H1 (cell line): ENCODE measurements at regions not wholly inside any gene's neighbourhood (a gene's known extent, or its start where the extent isn't known, plus 50 kb on each side); places are given as distances from the start of the nearest gene placed in this dataset.

Experiments
- CEBPB ChIP-seq: IDR thresholded peaks from 2 replicates; pipeline ENCODE4 v1.6.1; 2012; ENCODE audit warnings: low read depth, low read length
- CHD2 ChIP-seq: IDR thresholded peaks from 2 replicates; pipeline ENCODE4 v1.6.1; 2012; ENCODE audit warnings: low read length, improper control_type of control experiment
- CTCF ChIP-seq, 3 experiments: IDR thresholded peaks; 1 replicate in 2 of 3; 2 replicates in 1 of 3; pipeline versions ENCODE4 v1.5.1 to v1.6.1; 2011; ENCODE audit warnings: low read length in 3 of 3, mild to moderate bottlenecking in 3 of 3, inconsistent platforms in 2 of 3, low read depth in 1 of 3, moderate library complexity in 1 of 3; ENCODE audit not compliant: insufficient read depth in 1 of 3; ENCODE audit errors: control extremely low read depth in 1 of 3
- EP300 ChIP-seq, 2 experiments: IDR thresholded peaks; 1 replicate in 1 of 2; 2 replicates in 1 of 2; pipeline ENCODE4 v1.6.1; 2011 to 2012; ENCODE audit warnings: low read depth in 2 of 2, low read length in 2 of 2, mild to moderate bottlenecking in 2 of 2, borderline replicate concordance in 1 of 2, inconsistent platforms in 1 of 2, moderate library complexity in 1 of 2
- KDM1A ChIP-seq: fragments of 200-600, 300-600 bp; sonication (generic); IDR thresholded peaks from 2 replicates; pipeline ENCODE4 v1.7.1; 2016; ENCODE audit warnings: mild to moderate bottlenecking, low read length, borderline replicate concordance
- POLR2A ChIP-seq, 2 experiments: IDR thresholded peaks; 1 replicate in 1 of 2; 2 replicates in 1 of 2; pipeline ENCODE4 v1.6.1; 2011; ENCODE audit warnings: low read depth in 2 of 2, low read length in 2 of 2, mild to moderate bottlenecking in 2 of 2; ENCODE audit errors: control extremely low read depth in 1 of 2
- POLR2AphosphoS5 ChIP-seq: IDR thresholded peaks from 2 replicates; pipeline ENCODE4 v1.6.1; 2011; ENCODE audit warnings: low read depth, low read length
- RAD21 ChIP-seq, 2 experiments: IDR thresholded peaks in 1 of 2; conservative IDR thresholded peaks in 1 of 2; 2 replicates each; pipeline ENCODE4 v1.6.1; 2011; ENCODE audit warnings: low read depth in 2 of 2, low read length in 2 of 2, improper control_type of control experiment in 1 of 2, inconsistent platforms in 1 of 2, mild to moderate bottlenecking in 1 of 2, moderate library complexity in 1 of 2
- SAP30 ChIP-seq: fragments of 300-600 bp; sonication (generic); IDR thresholded peaks from 2 replicates; pipeline ENCODE4 v1.7.1; 2012; ENCODE audit warnings: low read length, moderate library complexity, mild to moderate bottlenecking, inconsistent platforms; ENCODE audit not compliant: insufficient read depth, insufficient replicate concordance
- SRF ChIP-seq: IDR thresholded peaks from 2 replicates; pipeline ENCODE4 v1.6.1; 2011; ENCODE audit warnings: mild to moderate bottlenecking, low read depth, low read length, moderate library complexity
- SUZ12 ChIP-seq: fragments of 200-600 bp; sonication (generic); IDR thresholded peaks from 2 replicates; pipeline ENCODE4 v1.6.1; 2012; ENCODE audit warnings: mild to moderate bottlenecking, inconsistent platforms, low read length, moderate library complexity, mixed read lengths
- YY1 ChIP-seq: IDR thresholded peaks from 2 replicates; pipeline ENCODE4 v1.6.1; 2011; ENCODE audit warnings: low read depth, mild to moderate bottlenecking, low read length

DNA sequence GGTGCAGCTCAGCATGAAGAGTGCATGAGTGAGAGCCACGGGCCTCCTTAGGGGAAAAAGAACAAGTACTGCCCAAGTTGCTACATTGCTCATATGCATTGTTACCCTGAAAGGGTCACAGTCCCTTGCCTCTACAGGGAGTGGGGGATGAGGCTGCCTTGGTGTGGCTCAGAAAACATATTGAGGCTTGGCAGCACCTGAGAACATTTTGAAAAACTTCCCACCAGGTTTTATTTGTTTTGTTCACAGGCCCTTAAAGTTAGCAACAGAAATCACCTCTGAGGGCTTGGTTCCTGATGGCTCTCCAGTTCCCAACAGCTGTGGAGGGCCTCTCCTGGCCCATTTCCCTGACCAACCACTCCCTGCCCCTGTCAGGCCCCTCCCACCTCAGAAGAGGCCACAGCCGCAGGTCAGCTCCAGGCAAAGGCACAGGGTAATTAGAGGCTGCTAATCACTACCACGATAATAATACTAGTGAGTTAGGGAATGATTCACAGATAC is 90.7 kb upstream of the ADRA1B start:
- TF ChIP-seq CTCF (IDR thresholded peaks at IDR 0.05; ENCODE audit: control extremely low read depth in 1 of 3, insufficient read depth in 1 of 3, low read depth in 1 of 3, low read length in 3 of 3): no peak
- no peak for TF ChIP-seq POLR2A (IDR thresholded peaks at IDR 0.05; ENCODE audit: control extremely low read depth in 1 of 2, low read depth in 2 of 2, low read length in 2 of 2)
- TF ChIP-seq YY1: no peak
- no peak for TF ChIP-seq SRF
- no peak for TF ChIP-seq SAP30
- TF ChIP-seq CHD2: no peak
- no peak for TF ChIP-seq RAD21 (IDR thresholded peaks at IDR 0.05 in 1 of 2, conservative IDR thresholded peaks at IDR 0.05 in 1 of 2; ENCODE audit: low read depth in 2 of 2, low read length in 2 of 2)
- no peak for TF ChIP-seq KDM1A
- TF ChIP-seq POLR2AphosphoS5: no peak
- no peak for TF ChIP-seq EP300 (IDR thresholded peaks at IDR 0.05; ENCODE audit: borderline replicate concordance in 1 of 2, low read depth in 2 of 2, low read length in 2 of 2)
- TF ChIP-seq CEBPB: no peak
- TF ChIP-seq SUZ12: no peak
